HG03135 (cell line): ENCODE measurements at regions not wholly inside any gene's neighbourhood (a gene's known extent, or its start where the extent isn't known, plus 50 kb on each side); places are given as distances from the start of the nearest gene placed in this dataset.

Experiments
- ATAC-seq: cut with Tn5 transposase; IDR thresholded peaks from one replicate; pipeline ENCODE4 v1.9.1; 2021; ENCODE audit warnings: mild to moderate bottlenecking, moderate library complexity; ENCODE audit not compliant: unreplicated experiment

GRCh38 chr5:35325836-35326235 lies 95.5 kb upstream of the PRLR start:
- ATAC-seq, result no peak

- ATAC-seq, result no peak
These were observed 94.4 kb upstream of the PRLR start for GRCh38 chr5:35324679-35325078.

GRCh38 chr5:35324201-35324600 lies 93.9 kb upstream of the PRLR start:
- no peak for ATAC-seq

GRCh38 chr5:35320029-35320428 lies 89.7 kb upstream of the PRLR start:
- ATAC-seq, result peak; percentile 15

GRCh38 chr5:35319333-35320002 lies 89.2 kb upstream of the PRLR start:
- peak; percentile 98 for ATAC-seq

- no peak for ATAC-seq
These were observed 87.3 kb upstream of the PRLR start for GRCh38 chr5:35317586-35317985.

GRCh38 chr5:35316611-35317274 lies 86.5 kb upstream of the PRLR start:
- no peak for ATAC-seq

- no peak for ATAC-seq
These were observed 83.0 kb upstream of the PRLR start for GRCh38 chr5:35313291-35313690.

- ATAC-seq, result no peak
These were observed 82.0 kb upstream of the PRLR start for GRCh38 chr5:35312267-35312666.

GRCh38 chr5:35309365-35310130 lies 79.3 kb upstream of the PRLR start:
- no peak for ATAC-seq

GRCh38 chr5:35308421-35308820 lies 78.1 kb upstream of the PRLR start:
- peak; percentile 72 for ATAC-seq

GRCh38 chr5:35306716-35307365 lies 76.6 kb upstream of the PRLR start:
- no peak for ATAC-seq

- no peak for ATAC-seq
These were observed 75.2 kb upstream of the PRLR start for GRCh38 chr5:35305336-35306020.

GRCh38 chr5:35304291-35304690 lies 74.0 kb upstream of the PRLR start:
- ATAC-seq, result no peak

GRCh38 chr5:35303152-35303551 lies 72.9 kb upstream of the PRLR start:
- peak; percentile 35 for ATAC-seq

- peak; percentile 96 for ATAC-seq
These were observed 72.3 kb upstream of the PRLR start for GRCh38 chr5:35302544-35302943.

- no peak for ATAC-seq
These were observed 67.5 kb upstream of the PRLR start for GRCh38 chr5:35297755-35298154.

GRCh38 chr5:35294976-35295375 lies 64.7 kb upstream of the PRLR start:
- ATAC-seq, result no peak

- no peak for ATAC-seq
These were observed 63.7 kb upstream of the PRLR start for GRCh38 chr5:35294017-35294416.

- ATAC-seq, result no peak
These were observed 55.1 kb upstream of the PRLR start for GRCh38 chr5:35285435-35285834.

- no peak for ATAC-seq
These were observed 54.7 kb upstream of the PRLR start for GRCh38 chr5:35285011-35285410.
